Coronary artery (tissue), 2 donors: ENCODE measurements at regions not wholly inside any gene's neighbourhood (a gene's known extent, or its start where the extent isn't known, plus 50 kb on each side); places are given as distances from the start of the nearest gene placed in this dataset.

Experiments
- DNase-seq: peaks from one replicate; pipeline ENCODE4 v3.0.0-alpha.2; 2017; ENCODE audit warnings: low spot score
- H3K27ac ChIP-seq, 2 donors: fragments of 200-600 bp; sonication (generic); one replicate each; pipeline ENCODE4 v1.5.1; 2016 to 2019
- H3K4me3 ChIP-seq: fragments of 200-600 bp; sonication (generic); 2 replicates; pipeline ENCODE4 v1.5.1; 2016; ENCODE audit warnings: mild to moderate bottlenecking, moderate library complexity
- CTCF ChIP-seq: fragments of 200-600 bp; sonication (generic); IDR thresholded peaks from one replicate; pipeline ENCODE4 v1.5.1; 2019; ENCODE audit warnings: antibody characterized with exemption

GRCh38 chr6:8828376-8828775, 393.0 kb upstream of the SLC35B3 start:
- no peak for TF ChIP-seq CTCF
- DNase-seq, result no peak
- H3K27ac ChIP-seq, result no peak overlapping the region
- no peak overlapping the region for H3K4me3 ChIP-seq

GRCh38 chr6:8825726-8826125, 390.4 kb upstream of the SLC35B3 start:
- H3K27ac ChIP-seq, result no peak overlapping the region
- no peak for DNase-seq
- no peak overlapping the region for H3K4me3 ChIP-seq
- TF ChIP-seq CTCF, result no peak

GRCh38 chr6:8821981-8822381, 386.6 kb upstream of the SLC35B3 start:
- Histone ChIP-seq H3K27ac (no peak overlapping the region), H3K4me3 (no peak overlapping the region)
- TF ChIP-seq CTCF, result no peak
- no peak for DNase-seq

- H3K4me3 ChIP-seq, result no peak overlapping the region
- no peak for TF ChIP-seq CTCF
- DNase-seq, result no peak
- H3K27ac ChIP-seq, result no peak overlapping the region
These were observed 385.0 kb upstream of the SLC35B3 start for GRCh38 chr6:8820313-8820712.

GRCh38 chr6:8819446-8819845, 384.1 kb upstream of the SLC35B3 start:
- TF ChIP-seq CTCF, result no peak
- Histone ChIP-seq H3K27ac (no peak overlapping the region), H3K4me3 (no peak overlapping the region)
- no peak for DNase-seq

- DNase-seq, result no peak
- Histone ChIP-seq H3K4me3 (no peak overlapping the region), H3K27ac (no peak overlapping the region)
- TF ChIP-seq CTCF, result no peak
These were observed 379.2 kb upstream of the SLC35B3 start for GRCh38 chr6:8814440-8815000.

GRCh38 chr6:8810325-8810724, 375.0 kb upstream of the SLC35B3 start:
- no peak for TF ChIP-seq CTCF

More at GRCh38 chr6:8810325-8810724, 375.0 kb upstream of the SLC35B3 start:
- Histone ChIP-seq H3K4me3 (no peak overlapping the region), H3K27ac (no peak overlapping the region)
- no peak for DNase-seq
